GM23248 (cell line): ENCODE measurements at regions not wholly inside any gene's neighbourhood (a gene's known extent, or its start where the extent isn't known, plus 50 kb on each side); places are given as distances from the start of the nearest gene placed in this dataset.

ENCODE experiments used
- EZH2 ChIP-seq: fragments of 200-600 bp; sonication (generic); IDR thresholded peaks from 2 replicates; pipeline ENCODE4 v1.6.1; 2018; ENCODE audit warnings: antibody characterized with exemption, mild to moderate bottlenecking; ENCODE audit not compliant: insufficient read depth, poor library complexity, severe bottlenecking
- EZH2phosphoT487 ChIP-seq: fragments of 200-600 bp; sonication (generic); IDR thresholded peaks from 2 replicates; pipeline ENCODE4 v1.6.1; 2018; ENCODE audit warnings: antibody characterized with exemption, moderate library complexity, mild to moderate bottlenecking, low read depth; ENCODE audit not compliant: insufficient read depth

DNA sequence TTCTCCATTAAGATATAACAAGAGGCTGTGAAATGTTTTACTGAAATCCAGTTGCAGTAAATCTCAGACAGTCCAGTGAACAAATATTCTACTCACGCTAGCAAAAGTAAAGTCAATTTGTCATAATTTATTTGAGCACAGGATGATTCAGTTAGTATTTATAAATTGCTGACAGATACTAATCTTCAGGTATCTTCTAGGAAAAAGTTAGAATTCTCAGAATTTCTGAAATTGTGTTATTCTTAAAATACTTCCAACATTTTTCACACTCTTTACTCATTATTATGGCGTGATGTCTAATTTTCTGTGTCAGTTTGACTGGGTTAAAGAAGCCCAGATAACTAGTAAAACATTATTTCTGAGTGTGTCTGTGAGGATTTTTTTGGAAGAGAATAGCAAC lies 460.2 kb upstream of the ACVR2A start:
- TF ChIP-seq EZH2 (no peak), EZH2phosphoT487 (no peak)
